Activated naive CD4-positive, alpha-beta T cell treated with anti-CD3 and anti-CD28 coated beads, Interleukin-2, amount 10 ng/mL, durations not matched to agents 7 days and 5 days (primary cell): ENCODE measurements at regions not wholly inside any gene's neighbourhood (a gene's known extent, or its start where the extent isn't known, plus 50 kb on each side); places are given as distances from the start of the nearest gene placed in this dataset.

Experiments used
- CTCF ChIA-PET: fragments of 350-600 bp; sonication (Branson Sonifier 250); formaldehyde crosslinking; loops from one replicate; lab custom pipeline; 2021; ENCODE audit warnings: antibody characterized with exemption; lab: Charles Lee
- DNase-seq: peaks from one replicate; pipeline ENCODE4 v3.0.0-alpha.2; 2020
- H3K27ac Mint-ChIP-seq: one replicate; pipeline ENCODE4 v1.8.0; 2021; ENCODE audit warnings: mild to moderate bottlenecking, moderate library complexity, mixed read lengths
- H3K27me3 Mint-ChIP-seq: one replicate; pipeline ENCODE4 v1.8.0; 2021; ENCODE audit warnings: mild to moderate bottlenecking, mixed read lengths
- H3K36me3 Mint-ChIP-seq: one replicate; pipeline ENCODE4 v1.8.0; 2021; ENCODE audit warnings: mixed read lengths
- H3K4me1 Mint-ChIP-seq: one replicate; pipeline ENCODE4 v1.8.0; 2021; ENCODE audit warnings: mixed read lengths
- H3K4me3 Mint-ChIP-seq: one replicate; pipeline ENCODE4 v1.8.0; 2021; ENCODE audit warnings: mild to moderate bottlenecking, moderate library complexity, mixed read lengths
- H3K9me3 Mint-ChIP-seq: one replicate; pipeline ENCODE4 v1.8.0; 2021; ENCODE audit warnings: mixed read lengths

DNA sequence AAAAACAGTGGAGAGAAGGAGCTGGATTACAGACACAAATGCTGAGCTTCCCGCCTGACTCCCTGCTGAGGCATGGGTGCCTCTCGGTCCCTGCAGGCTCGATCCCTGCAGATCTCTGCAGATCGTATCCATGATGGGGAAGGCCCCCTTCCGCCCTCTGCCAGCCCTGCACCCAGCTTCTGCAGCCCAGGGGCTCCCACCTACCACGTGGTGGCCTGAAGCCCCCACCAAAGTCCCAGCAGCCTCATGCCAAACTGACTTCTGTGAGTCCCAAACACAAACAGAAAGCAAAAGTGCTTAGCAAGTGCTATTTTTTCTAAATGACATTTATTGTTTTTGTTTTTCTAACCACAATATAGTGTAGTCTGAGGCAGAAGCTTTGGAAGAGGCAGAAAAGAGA, 127.1 kb upstream of the CHST15 start:
- Mint-ChIP-seq H3K27me3 (peaks cover 29% of the 10 kb centered on the region), H3K36me3 (no peaks in the 10 kb centered on the region), H3K27ac (no peak overlapping the region), H3K4me3 (no peak overlapping the region), H3K9me3 (no peaks in the 10 kb centered on the region), H3K4me1 (peaks cover 18% of the 10 kb centered on the region)
- DNase-seq: no peak
- CTCF ChIA-PET: interaction anchor here (0.8 kb wide), 1 partner anchor 28 kb away, joined by 3 read pairs; no protein-coding TSS in a partner anchor

DNA sequence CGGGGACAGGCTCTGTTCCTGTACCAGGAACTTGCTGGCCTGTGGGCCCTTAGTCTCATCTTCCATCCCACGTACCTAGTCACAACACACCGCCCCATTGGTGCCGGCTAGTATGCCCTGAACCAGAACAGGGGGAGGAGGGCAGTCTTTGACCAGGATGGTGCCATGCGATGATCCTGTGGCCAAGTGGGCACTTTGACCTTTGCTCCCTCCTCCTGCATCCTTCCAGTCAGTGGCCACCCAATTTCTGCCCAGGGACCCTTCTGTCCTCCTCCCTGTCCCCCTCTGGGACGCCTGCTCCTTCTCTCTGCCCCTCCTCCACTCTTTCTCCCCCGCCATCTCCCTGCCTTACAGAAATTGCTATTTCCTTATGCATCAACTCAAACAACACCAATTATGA, 126.3 kb upstream of the CHST15 start:
- Mint-ChIP-seq H3K9me3 (no peaks in the 10 kb centered on the region), H3K4me1 (peaks cover 18% of the 10 kb centered on the region), H3K4me3 (no peak overlapping the region), H3K27me3 (peaks cover 33% of the 10 kb centered on the region), H3K36me3 (no peaks in the 10 kb centered on the region), H3K27ac (no peak overlapping the region)
- CTCF ChIA-PET: no interaction called here
- DNase-seq: no peak

DNA sequence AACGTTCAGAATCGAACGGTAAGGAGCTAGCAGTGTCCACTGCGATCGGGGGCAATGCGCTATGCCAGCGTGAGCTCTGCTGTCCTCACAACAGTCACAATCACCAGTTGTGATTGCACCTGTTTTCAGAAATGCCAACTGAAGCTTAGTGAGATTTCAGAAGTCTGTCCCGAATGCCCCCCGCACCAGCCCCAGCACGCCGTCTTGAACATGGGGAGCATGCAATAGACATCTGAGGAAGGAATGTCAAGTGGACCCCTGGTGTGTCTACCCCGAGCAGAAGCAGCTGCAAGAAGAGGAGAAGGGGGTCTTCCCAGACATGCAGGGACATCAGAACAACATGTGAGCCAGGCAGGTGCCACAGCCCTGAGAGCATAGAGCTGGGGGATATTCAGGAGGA, 125.7 kb upstream of the CHST15 start:
- H3K4me3 Mint-ChIP-seq: no peak overlapping the region
- CTCF ChIA-PET: no interaction called here
- H3K4me1 Mint-ChIP-seq: peaks cover 18% of the 10 kb centered on the region
- peaks cover 34% of the 10 kb centered on the region for H3K27me3 Mint-ChIP-seq
- H3K36me3 Mint-ChIP-seq: no peaks in the 10 kb centered on the region
- H3K27ac Mint-ChIP-seq: no peak overlapping the region
- DNase-seq: no peak
- no peaks in the 10 kb centered on the region for H3K9me3 Mint-ChIP-seq

DNA sequence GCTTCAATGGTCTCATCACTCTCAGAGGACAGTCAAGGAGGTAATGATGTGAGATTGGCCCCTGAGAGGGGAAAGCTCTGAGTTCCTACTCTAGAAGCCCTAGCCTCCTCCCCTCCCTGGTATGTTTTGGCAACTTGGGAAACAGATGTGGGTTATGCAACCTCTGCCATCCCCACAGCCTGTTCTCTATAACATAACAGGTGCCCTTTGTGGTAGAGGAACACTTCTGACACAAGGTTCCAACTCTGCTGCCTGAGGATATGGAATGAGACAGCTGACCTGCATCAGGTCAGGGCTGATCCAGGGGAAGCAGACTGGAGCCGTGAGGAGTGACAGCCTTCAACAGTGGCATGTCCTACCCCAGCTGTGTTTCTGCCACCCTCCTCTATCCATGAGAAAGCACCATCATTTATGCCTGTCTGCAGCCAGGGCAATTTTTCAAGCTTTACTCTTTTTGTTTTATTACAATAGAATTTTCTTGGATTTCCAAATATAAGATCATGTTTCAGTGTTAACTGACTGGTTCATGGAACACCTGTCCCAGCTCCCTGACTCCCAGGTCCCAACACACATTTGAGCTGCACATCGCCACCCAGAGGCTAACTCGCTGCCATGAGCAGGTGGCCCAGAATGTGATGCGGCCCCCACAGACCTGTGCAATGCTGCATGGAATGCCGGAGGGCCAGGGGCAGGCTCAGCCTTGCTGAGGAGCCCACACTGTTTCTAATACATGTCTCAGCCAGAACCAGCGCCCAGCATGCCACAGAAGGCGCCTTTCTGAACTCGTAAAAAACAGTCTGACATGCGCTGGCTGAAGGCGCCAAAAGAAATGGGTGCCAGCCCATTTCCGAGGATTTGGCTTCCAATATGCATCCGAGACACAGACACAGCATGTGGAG, 124.8 kb upstream of the CHST15 start:
- Mint-ChIP-seq H3K27ac (no peak overlapping the region), H3K4me3 (no peak overlapping the region), H3K4me1 (peaks cover 18% of the 10 kb centered on the region), H3K9me3 (no peaks in the 10 kb centered on the region), H3K36me3 (no peaks in the 10 kb centered on the region), H3K27me3 (peaks cover 36% of the 10 kb centered on the region)
- CTCF ChIA-PET: interaction anchor here (1.6 kb wide), 1 partner anchor 171 kb away, joined by 3 read pairs; no protein-coding TSS in a partner anchor
- no peak for DNase-seq

DNA sequence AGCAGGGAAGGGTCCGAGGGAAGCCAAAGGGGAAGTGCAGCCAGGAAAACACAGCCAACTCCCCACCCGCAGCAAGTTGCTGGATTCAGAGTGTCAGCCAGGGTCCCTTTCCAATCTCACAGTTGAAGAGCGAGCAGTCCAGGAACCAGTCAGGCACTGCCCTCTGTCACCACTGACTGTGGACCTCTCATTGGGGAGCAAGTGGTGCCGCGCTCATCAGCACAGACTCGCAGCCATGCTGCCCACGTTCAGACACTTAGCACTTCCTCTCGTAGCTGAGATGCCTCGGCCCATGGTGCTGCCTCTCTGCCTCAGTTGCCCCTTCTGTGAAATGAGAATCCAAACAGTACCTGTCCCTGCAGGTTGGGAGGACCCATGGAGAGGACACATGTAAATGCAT, 123.6 kb upstream of the CHST15 start:
- no peaks in the 10 kb centered on the region for H3K9me3 Mint-ChIP-seq
- DNase-seq: no peak
- no peak overlapping the region for H3K4me3 Mint-ChIP-seq
- H3K27me3 Mint-ChIP-seq: peaks cover 34% of the 10 kb centered on the region
- no peak overlapping the region for H3K27ac Mint-ChIP-seq
- peaks cover 15% of the 10 kb centered on the region for H3K4me1 Mint-ChIP-seq
- no peaks in the 10 kb centered on the region for H3K36me3 Mint-ChIP-seq
- CTCF ChIA-PET: no interaction called here

DNA sequence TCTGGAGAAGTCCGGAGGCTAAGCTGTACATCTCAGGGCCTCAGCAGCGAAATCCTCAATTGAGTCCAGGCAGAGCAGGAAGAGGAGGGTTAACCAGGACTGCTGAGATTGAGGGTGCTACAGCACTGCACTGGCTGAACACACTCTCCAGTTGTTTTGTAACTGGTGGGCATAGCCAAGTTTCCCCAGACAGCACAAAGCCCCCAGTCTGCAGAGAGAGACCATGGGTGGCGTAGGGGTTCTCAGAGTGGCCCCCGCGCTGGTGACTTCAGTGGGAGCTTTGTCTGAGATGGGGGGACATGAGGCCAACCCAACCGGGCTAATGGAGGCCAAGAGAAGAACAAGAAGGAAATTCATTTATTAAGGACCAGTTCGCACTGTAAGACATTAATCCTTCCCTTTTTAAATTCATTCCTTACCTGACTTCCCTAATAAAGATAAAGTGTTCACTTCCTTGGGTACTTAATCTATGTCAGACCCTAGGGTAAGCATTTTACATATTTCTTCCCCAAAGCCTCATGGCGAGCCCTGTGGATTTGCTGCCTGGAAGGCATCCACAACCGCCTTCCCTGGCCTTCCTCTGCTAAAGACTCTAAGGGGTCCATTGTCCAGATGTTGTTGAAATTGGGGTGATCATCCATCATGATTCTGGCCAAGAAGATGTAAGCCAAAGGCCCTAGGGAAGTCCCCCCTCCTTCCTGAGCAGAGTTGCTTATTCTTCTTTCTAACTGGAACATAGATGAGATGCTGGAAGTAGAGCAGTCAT, 121.4 kb upstream of the CHST15 start:
- Mint-ChIP-seq H3K4me1 (no peaks in the 10 kb centered on the region), H3K9me3 (peaks cover 3% of the 10 kb centered on the region), H3K27me3 (peaks cover 25% of the 10 kb centered on the region), H3K36me3 (no peaks in the 10 kb centered on the region), H3K4me3 (no peak overlapping the region), H3K27ac (no peak overlapping the region)
- CTCF ChIA-PET: no interaction called here
- DNase-seq: no peak

DNA sequence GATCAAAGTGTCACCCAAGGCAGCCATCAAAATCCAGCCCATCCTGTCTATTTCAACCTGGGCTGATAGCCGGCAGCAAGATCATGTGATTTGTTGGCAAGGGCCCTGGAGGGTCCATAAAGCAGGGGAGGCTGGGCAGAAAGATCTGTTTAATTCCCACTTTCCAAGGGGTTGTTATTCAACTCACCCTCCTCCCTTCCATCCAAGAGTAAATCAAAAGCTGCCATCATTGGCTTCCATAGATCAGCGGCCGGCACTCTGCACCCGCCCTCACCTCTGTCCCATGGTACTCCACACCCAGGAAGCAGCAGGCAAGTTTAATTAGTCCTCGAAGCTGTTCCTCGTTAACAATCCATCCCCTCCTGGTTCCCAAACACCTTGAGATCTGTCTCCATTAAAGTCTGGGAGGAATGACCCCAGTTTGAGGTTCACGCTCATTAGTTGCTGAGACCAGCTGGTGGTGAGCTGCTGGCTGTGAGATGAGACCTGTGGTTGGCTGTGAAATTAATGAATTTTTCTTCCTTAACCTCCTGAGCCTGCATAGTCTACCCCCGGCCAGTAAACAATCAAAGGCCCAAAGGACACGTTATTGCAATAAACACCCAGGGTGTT, 120.6 kb upstream of the CHST15 start:
- H3K9me3 Mint-ChIP-seq: peaks cover 3% of the 10 kb centered on the region
- H3K4me3 Mint-ChIP-seq: no peak overlapping the region
- CTCF ChIA-PET: no interaction called here
- H3K27me3 Mint-ChIP-seq: peaks cover 17% of the 10 kb centered on the region
- no peaks in the 10 kb centered on the region for H3K4me1 Mint-ChIP-seq
- no peak for DNase-seq
- H3K27ac Mint-ChIP-seq: no peak overlapping the region
- H3K36me3 Mint-ChIP-seq: no peaks in the 10 kb centered on the region

DNA sequence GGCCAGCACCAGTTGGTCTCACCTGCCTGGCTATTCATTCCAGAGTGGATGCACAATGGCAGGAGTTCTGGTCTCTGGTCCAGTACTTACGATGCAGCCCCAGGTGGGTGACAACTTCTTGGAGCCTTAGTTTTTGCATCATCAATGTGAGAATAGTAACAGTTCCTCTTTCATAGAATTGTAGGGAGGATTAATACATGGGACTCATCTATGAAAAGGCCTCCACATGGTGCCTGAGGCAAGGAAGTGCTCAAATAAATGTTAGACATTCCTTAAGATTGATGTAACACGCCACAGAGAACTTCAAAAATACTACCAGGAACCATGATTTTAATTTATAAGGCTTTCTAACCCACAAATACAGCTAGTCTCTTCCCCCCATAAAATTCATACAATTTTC, 120.1 kb upstream of the CHST15 start:
- H3K4me3 Mint-ChIP-seq: no peak overlapping the region
- no peaks in the 10 kb centered on the region for H3K36me3 Mint-ChIP-seq
- H3K4me1 Mint-ChIP-seq: no peaks in the 10 kb centered on the region
- no peak overlapping the region for H3K27ac Mint-ChIP-seq
- peaks cover 17% of the 10 kb centered on the region for H3K27me3 Mint-ChIP-seq
- DNase-seq: no peak
- H3K9me3 Mint-ChIP-seq: peaks cover 3% of the 10 kb centered on the region
- CTCF ChIA-PET: no interaction called here

DNA sequence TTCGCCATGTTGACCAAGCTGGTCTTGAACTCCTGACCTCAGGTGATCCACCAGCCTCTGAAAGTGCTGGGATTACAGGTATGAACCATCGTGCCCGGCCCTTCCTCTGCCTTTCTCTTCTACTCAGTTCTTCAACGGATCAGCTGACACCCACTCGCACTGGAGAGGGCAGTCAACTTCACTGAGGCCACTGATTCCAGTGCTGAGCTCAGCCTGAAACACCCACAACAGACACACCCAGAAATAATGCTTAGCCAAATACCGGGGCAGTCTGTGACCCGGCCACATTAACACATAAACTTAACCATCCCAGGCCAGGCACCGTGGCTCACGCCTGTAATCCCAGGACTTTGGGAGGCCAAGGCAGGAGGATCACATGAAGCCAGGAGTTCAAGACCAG, 119.3 kb upstream of the CHST15 start:
- no peak for DNase-seq
- H3K9me3 Mint-ChIP-seq: peaks cover 3% of the 10 kb centered on the region
- CTCF ChIA-PET: no interaction called here
- peaks cover 17% of the 10 kb centered on the region for H3K27me3 Mint-ChIP-seq
- H3K4me3 Mint-ChIP-seq: no peak overlapping the region
- H3K27ac Mint-ChIP-seq: no peak overlapping the region
- no peaks in the 10 kb centered on the region for H3K4me1 Mint-ChIP-seq
- H3K36me3 Mint-ChIP-seq: no peaks in the 10 kb centered on the region

DNA sequence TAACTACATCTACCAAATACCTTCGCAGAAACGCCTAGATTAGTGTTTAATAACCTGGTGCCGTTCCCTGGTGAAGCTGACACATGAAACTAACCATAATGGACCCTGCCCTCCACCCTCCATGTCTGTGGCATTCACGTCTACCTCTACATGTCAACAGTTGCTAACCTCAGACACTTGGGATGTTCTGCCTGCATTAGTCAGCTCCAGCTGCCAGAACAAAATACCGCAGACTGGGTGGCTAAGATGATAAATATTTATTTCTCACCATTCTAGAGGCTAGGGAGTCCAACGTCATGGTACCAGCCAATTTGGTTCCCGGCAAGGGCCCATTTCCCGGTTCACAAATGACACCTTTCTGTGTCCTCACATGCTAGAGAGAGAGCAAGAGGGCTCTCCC, 118.5 kb upstream of the CHST15 start:
- DNase-seq: no peak

DNA sequence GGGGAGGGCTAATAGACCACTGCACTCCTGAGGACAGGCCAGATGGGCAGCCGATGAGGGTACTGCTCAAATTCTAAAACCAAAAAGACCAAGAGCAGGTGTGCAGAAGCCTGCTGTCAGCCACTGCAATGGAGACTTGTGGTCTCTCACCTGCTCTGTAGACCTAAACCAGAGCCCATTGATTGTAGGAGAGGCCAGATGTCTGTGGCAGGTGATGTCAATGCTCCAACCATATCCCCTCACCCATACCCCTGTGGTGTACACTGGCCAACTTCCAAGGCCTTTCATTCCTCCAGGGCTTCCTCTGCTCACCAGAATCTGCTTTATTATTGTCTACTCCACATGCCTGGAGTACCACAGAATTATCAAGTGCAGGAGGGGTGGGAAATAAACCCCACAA, 116.9 kb upstream of the CHST15 start:
- Mint-ChIP-seq H3K4me3 (no peak overlapping the region), H3K9me3 (peaks cover 3% of the 10 kb centered on the region), H3K27ac (no peak overlapping the region), H3K36me3 (no peaks in the 10 kb centered on the region), H3K4me1 (no peaks in the 10 kb centered on the region), H3K27me3 (peaks cover 6% of the 10 kb centered on the region)
- CTCF ChIA-PET: no interaction called here
- no peak for DNase-seq

More for the DNA sequence above, 118.5 kb upstream of the CHST15 start:
- Mint-ChIP-seq H3K4me3 (no peak overlapping the region), H3K9me3 (peaks cover 3% of the 10 kb centered on the region), H3K27me3 (peaks cover 12% of the 10 kb centered on the region), H3K27ac (no peak overlapping the region), H3K36me3 (no peaks in the 10 kb centered on the region), H3K4me1 (no peaks in the 10 kb centered on the region)
- CTCF ChIA-PET: no interaction called here

DNA sequence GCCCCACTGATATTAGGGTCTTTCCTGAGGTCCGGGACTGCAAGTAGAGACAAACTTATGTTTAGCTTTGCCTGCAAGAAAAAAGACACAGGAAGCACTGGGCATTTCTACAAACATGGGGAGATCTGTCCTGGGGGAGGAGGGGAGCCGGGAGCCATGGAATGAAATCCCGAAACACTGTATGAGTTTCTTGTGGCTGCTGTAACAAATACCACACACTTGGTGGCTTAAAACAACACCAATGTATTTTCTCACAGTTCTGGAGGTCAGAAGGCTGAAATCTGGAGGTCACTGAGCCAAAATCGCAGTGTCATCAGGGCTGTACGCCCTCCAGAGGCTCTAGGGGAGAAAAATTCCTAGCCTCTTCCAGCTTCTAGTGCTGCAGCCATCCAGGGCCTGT, 114.0 kb upstream of the CHST15 start:
- Mint-ChIP-seq H3K36me3 (no peaks in the 10 kb centered on the region), H3K9me3 (peaks cover 3% of the 10 kb centered on the region), H3K4me3 (no peak overlapping the region), H3K4me1 (no peaks in the 10 kb centered on the region), H3K27ac (no peak overlapping the region), H3K27me3 (peaks cover 5% of the 10 kb centered on the region)
- CTCF ChIA-PET: no interaction called here
- no peak for DNase-seq

DNA sequence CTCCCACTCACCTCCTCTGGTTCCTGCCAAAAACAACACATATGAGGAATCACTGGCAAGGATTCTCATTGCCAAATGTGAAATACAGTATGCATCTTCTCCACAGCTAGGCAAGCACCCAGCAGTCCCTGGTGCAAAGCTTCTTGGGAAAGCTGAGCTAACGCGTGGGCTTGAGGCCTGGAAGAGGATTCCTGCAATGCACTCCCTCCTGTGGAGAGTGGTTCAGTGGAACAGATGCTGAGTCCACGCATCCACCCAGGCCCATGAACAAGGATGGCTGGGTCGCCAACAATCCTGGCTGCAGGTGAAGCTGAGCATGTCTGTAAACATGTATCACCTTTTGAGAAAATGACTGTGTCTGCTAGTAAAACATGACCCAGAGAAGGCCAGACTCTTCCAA, 113.2 kb upstream of the CHST15 start:
- CTCF ChIA-PET: no interaction called here
- no peak overlapping the region for H3K27ac Mint-ChIP-seq
- H3K36me3 Mint-ChIP-seq: no peaks in the 10 kb centered on the region
- DNase-seq: no peak
- no peaks in the 10 kb centered on the region for H3K4me1 Mint-ChIP-seq
- peaks cover 5% of the 10 kb centered on the region for H3K27me3 Mint-ChIP-seq
- peaks cover 3% of the 10 kb centered on the region for H3K9me3 Mint-ChIP-seq
- no peak overlapping the region for H3K4me3 Mint-ChIP-seq

DNA sequence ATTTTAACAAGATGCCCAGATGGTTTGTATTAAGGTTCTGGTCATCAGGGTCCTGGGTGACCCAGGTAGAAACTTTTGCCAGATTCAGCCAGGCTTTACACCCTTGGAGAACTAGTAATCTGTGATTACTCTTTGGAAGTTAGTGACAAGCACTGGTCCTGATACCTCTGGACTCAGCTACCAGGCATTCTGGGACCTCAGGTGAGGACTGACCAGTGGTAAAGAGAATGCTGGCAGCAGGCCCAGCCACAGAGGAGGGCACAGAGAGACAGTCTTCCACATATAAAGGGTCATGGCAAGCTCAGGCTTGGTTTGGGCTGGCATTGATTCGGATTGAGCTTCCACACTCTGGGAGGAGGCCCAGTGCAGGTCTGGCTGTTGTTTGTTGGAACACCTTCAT, 112.0 kb upstream of the CHST15 start:
- Mint-ChIP-seq H3K27me3 (peaks cover 7% of the 10 kb centered on the region), H3K9me3 (no peaks in the 10 kb centered on the region), H3K4me3 (no peak overlapping the region), H3K4me1 (no peaks in the 10 kb centered on the region), H3K36me3 (no peaks in the 10 kb centered on the region), H3K27ac (no peak overlapping the region)
- CTCF ChIA-PET: no interaction called here
- no peak for DNase-seq
